Suprapubic skin (tissue), 3 donors: ENCODE measurements at regions not wholly inside any gene's neighbourhood (a gene's known extent, or its start where the extent isn't known, plus 50 kb on each side); places are given as distances from the start of the nearest gene placed in this dataset.

Source experiments
- EP300 ChIP-seq: sonication (generic); formaldehyde crosslinking; IDR thresholded peaks from one replicate; pipeline ENCODE4 v1.6.1; 2017; ENCODE audit warnings: antibody characterized with exemption
- TF ChIP-seq, protein P1 (sequence below), 2 donors: fragments of 200-600 bp in 1 of 2; fragments of 450-650 bp in 1 of 2; sonication (generic) in 1 of 2; IDR thresholded peaks; one replicate each; pipeline ENCODE4 v1.5.1; 2016 to 2019; ENCODE audit warnings: antibody characterized with exemption in 2 of 2, mild to moderate bottlenecking in 1 of 2, moderate library complexity in 1 of 2

DNA sequence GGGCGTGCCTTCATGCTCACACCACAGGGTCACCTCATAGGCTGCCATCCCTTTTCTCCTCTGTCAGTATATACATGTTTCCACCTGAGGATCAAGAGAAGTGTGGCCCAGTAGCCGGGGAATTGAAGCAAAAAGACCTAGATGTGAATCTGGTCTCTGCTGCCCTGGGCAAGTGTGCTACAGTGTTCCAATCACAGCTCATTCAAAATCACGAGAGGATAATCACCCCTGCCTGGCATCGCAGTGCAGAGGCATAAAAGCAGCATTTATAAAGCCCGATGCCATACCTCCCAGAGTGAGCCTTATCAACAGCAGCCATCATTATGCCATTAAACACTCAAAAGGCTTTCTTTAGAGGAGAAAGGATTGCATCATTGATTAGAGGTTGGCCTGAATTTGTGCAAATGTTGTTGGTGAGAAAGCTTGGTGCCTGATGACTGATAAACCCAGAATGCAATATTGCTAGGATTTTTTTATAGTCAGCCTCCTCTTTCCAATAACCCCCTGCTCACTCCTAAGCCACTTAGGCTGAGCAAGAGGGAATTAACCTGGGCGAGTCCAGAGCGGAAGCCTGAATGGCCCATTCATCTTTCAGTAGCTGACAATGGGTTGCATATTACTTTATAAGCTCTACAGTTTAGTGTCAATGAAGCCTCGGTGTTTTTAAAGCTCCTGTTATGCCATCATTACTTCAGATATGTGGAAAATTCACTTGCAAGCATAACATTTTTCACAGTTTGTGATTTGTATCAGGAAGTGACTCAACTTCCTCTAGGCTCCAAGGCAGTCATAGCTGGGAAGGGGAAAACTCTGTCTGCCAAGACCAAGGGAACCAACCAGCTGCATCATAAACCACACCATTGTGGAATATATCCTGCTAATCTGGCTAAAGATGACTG, 92.5 kb upstream of the NXT1 start:
- TF ChIP-seq EP300 = no peak
- TF ChIP-seq, protein P1, sequence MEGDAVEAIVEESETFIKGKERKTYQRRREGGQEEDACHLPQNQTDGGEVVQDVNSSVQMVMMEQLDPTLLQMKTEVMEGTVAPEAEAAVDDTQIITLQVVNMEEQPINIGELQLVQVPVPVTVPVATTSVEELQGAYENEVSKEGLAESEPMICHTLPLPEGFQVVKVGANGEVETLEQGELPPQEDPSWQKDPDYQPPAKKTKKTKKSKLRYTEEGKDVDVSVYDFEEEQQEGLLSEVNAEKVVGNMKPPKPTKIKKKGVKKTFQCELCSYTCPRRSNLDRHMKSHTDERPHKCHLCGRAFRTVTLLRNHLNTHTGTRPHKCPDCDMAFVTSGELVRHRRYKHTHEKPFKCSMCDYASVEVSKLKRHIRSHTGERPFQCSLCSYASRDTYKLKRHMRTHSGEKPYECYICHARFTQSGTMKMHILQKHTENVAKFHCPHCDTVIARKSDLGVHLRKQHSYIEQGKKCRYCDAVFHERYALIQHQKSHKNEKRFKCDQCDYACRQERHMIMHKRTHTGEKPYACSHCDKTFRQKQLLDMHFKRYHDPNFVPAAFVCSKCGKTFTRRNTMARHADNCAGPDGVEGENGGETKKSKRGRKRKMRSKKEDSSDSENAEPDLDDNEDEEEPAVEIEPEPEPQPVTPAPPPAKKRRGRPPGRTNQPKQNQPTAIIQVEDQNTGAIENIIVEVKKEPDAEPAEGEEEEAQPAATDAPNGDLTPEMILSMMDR (IDR thresholded peaks at IDR 0.05) = no peak
